ENCODE measurements at regions not wholly inside any gene's neighbourhood (a gene's known extent, or its start where the extent isn't known, plus 50 kb on each side); places are given as distances from the start of the nearest gene placed in this dataset.

- Histone ChIP-seq H3K4me3 (ENCODE audit: low read depth, low read length) (no peak overlapping the region), H3K27me3 (ENCODE audit: control insufficient read depth, insufficient read depth, low read length) (no peaks in the 10 kb centered on the region), H3K36me3 (ENCODE audit: control insufficient read depth, insufficient read depth, low read length) (no peaks in the 10 kb centered on the region)
- no peak for TF ChIP-seq CTCF (IDR thresholded peaks at IDR 0.05; ENCODE audit: insufficient read depth, low read length, severe bottlenecking)
- FAIRE-seq, result no peak
- DNase-seq (ENCODE audit: low read depth), result no peak
Measured at GRCh38 chr13:70809588-70809987, 701.3 kb upstream of the KLHL1 start.

GRCh38 chr13:70798385-70798784, 690.1 kb upstream of the KLHL1 start:
- DNase-seq (ENCODE audit: low read depth) (no peak), FAIRE-seq (no peak)
- no peak overlapping the region for H3K4me3 ChIP-seq (ENCODE audit: low read depth, low read length)
- no peaks in the 10 kb centered on the region for H3K27me3 ChIP-seq (ENCODE audit: control insufficient read depth, insufficient read depth, low read length)
- TF ChIP-seq CTCF (IDR thresholded peaks at IDR 0.05; ENCODE audit: insufficient read depth, low read length, severe bottlenecking), result no peak
- H3K36me3 ChIP-seq (ENCODE audit: control insufficient read depth, insufficient read depth, low read length), result no peaks in the 10 kb centered on the region

GRCh38 chr13:70795484-70795883, 687.2 kb upstream of the KLHL1 start:
- no peak for FAIRE-seq
- DNase-seq (ENCODE audit: low read depth), result no peak
- H3K36me3 ChIP-seq (ENCODE audit: control insufficient read depth, insufficient read depth, low read length), result no peaks in the 10 kb centered on the region
- no peak for TF ChIP-seq CTCF (IDR thresholded peaks at IDR 0.05; ENCODE audit: insufficient read depth, low read length, severe bottlenecking)
- no peaks in the 10 kb centered on the region for H3K27me3 ChIP-seq (ENCODE audit: control insufficient read depth, insufficient read depth, low read length)
- H3K4me3 ChIP-seq (ENCODE audit: low read depth, low read length), result no peak overlapping the region

GRCh38 chr13:70792121-70792520, 683.9 kb upstream of the KLHL1 start:
- no peak for TF ChIP-seq CTCF (IDR thresholded peaks at IDR 0.05; ENCODE audit: insufficient read depth, low read length, severe bottlenecking)
- DNase-seq (ENCODE audit: low read depth) (no peak), FAIRE-seq (no peak)
- Histone ChIP-seq H3K36me3 (ENCODE audit: control insufficient read depth, insufficient read depth, low read length) (no peaks in the 10 kb centered on the region), H3K4me3 (ENCODE audit: low read depth, low read length) (no peak overlapping the region), H3K27me3 (ENCODE audit: control insufficient read depth, insufficient read depth, low read length) (no peaks in the 10 kb centered on the region)

GRCh38 chr13:70789751-70790150, 681.5 kb upstream of the KLHL1 start:
- FAIRE-seq (no peak), DNase-seq (ENCODE audit: low read depth) (no peak)
- no peaks in the 10 kb centered on the region for H3K27me3 ChIP-seq (ENCODE audit: control insufficient read depth, insufficient read depth, low read length)
- H3K36me3 ChIP-seq (ENCODE audit: control insufficient read depth, insufficient read depth, low read length), result no peaks in the 10 kb centered on the region
- TF ChIP-seq CTCF (IDR thresholded peaks at IDR 0.05; ENCODE audit: insufficient read depth, low read length, severe bottlenecking), result no peak
- H3K4me3 ChIP-seq (ENCODE audit: low read depth, low read length), result no peak overlapping the region

GRCh38 chr13:70788074-70788473, 679.8 kb upstream of the KLHL1 start:
- no peaks in the 10 kb centered on the region for H3K27me3 ChIP-seq (ENCODE audit: control insufficient read depth, insufficient read depth, low read length)
- H3K4me3 ChIP-seq (ENCODE audit: low read depth, low read length), result no peak overlapping the region
- FAIRE-seq (no peak), DNase-seq (ENCODE audit: low read depth) (no peak)
- TF ChIP-seq CTCF (IDR thresholded peaks at IDR 0.05; ENCODE audit: insufficient read depth, low read length, severe bottlenecking), result no peak
- H3K36me3 ChIP-seq (ENCODE audit: control insufficient read depth, insufficient read depth, low read length), result no peaks in the 10 kb centered on the region

All from bronchial epithelial cell (primary cell).